A673 (cell line): ENCODE measurements at regions not wholly inside any gene's neighbourhood (a gene's known extent, or its start where the extent isn't known, plus 50 kb on each side); places are given as distances from the start of the nearest gene placed in this dataset.
"Not testable (repeated sequence)": the region's sequence is repeated elsewhere in the genome, so short reads cannot be mapped to it uniquely, and the experiment has no call there.

Experiments used
- BruUV-seq: library from RNA; stranded (reverse); fragments of 400-500 nt; replicated peaks from 2 replicates; lab custom pipeline; 2021; lab: Mats Ljungman, UMichigan
- CTCF ChIA-PET: fragments of 300-600 bp; sonication (Branson Sonifier 250); formaldehyde crosslinking; loops from one replicate; lab custom pipeline; 2022; ENCODE audit warnings: antibody characterized with exemption; lab: Charles Lee
- POLR2A ChIA-PET: fragments of 300-600 bp; sonication (Branson Sonifier 250); formaldehyde crosslinking; loops from one replicate; lab custom pipeline; 2022; ENCODE audit warnings: antibody characterized with exemption; ENCODE audit not compliant: low non-redundant PET; lab: Charles Lee
- DNase-seq: peaks from one replicate; pipeline ENCODE4 v3.0.0-alpha.2; 2015; ENCODE audit warnings: low spot score
- H3K27ac ChIP-seq: fragments of 200-600 bp; sonication (generic); 2 replicates; pipeline ENCODE4 v1.5.1; 2016; ENCODE audit warnings: mixed run types, low read depth, mild to moderate bottlenecking, mixed read lengths, antibody characterized with exemption, low read length; ENCODE audit not compliant: poor library complexity, severe bottlenecking
- H3K27me3 ChIP-seq: fragments of 200-600 bp; sonication (generic); replicated peaks from 2 replicates; pipeline ENCODE4 v1.6.1; 2017; ENCODE audit warnings: mixed run types, low read depth, mild to moderate bottlenecking, mixed read lengths, antibody characterized with exemption, low read length; ENCODE audit not compliant: insufficient read depth, poor library complexity
- H3K36me3 ChIP-seq: fragments of 200-600 bp; sonication (generic); 2 replicates; pipeline ENCODE4 v1.6.1; 2016; ENCODE audit warnings: mixed run types, mild to moderate bottlenecking, mixed read lengths, antibody characterized with exemption, low read length; ENCODE audit not compliant: insufficient read depth, poor library complexity, severe bottlenecking
- H3K4me1 ChIP-seq: fragments of 200-600 bp; sonication (generic); 2 replicates; pipeline ENCODE4 v1.6.1; 2017; ENCODE audit warnings: mixed run types, mild to moderate bottlenecking, mixed read lengths, antibody characterized with exemption, low read length; ENCODE audit not compliant: insufficient read depth, poor library complexity, severe bottlenecking
- H3K4me3 ChIP-seq: fragments of 200-600 bp; sonication (generic); 2 replicates; pipeline ENCODE4 v1.5.1; 2016; ENCODE audit warnings: low read depth, mixed run types, mild to moderate bottlenecking, mixed read lengths, low read length; ENCODE audit not compliant: poor library complexity, severe bottlenecking
- H3K9me3 ChIP-seq: fragments of 200-600 bp; sonication (generic); 2 replicates; pipeline ENCODE4 v1.6.1; 2016; ENCODE audit warnings: mixed run types, low read depth, mild to moderate bottlenecking, mixed read lengths, antibody characterized with exemption, low read length; ENCODE audit not compliant: poor library complexity, severe bottlenecking
- CTCF ChIP-seq: fragments of 300-800, 200-600 bp; sonication (generic); conservative IDR thresholded peaks from 2 replicates; pipeline ENCODE4 v1.5.1; 2017; ENCODE audit warnings: low read depth, mild to moderate bottlenecking, antibody characterized with exemption, low read length, moderate library complexity, mixed read lengths
- EZH2 ChIP-seq: fragments of 200-600 bp; sonication (generic); IDR thresholded peaks from 2 replicates; pipeline ENCODE4 v1.6.1; 2017; ENCODE audit warnings: borderline replicate concordance, low read depth, mild to moderate bottlenecking, mixed read lengths, antibody characterized with exemption, low read length; ENCODE audit not compliant: poor library complexity, severe bottlenecking
- intact Hi-C: fragments of 100-400 bp; cut with micrococcal nuclease; formaldehyde crosslinking; loops from one replicate; pipeline ENCODE4 v1.10.0; 2022; ENCODE audit not compliant: unreplicated experiment

- H3K27ac ChIP-seq: no peak overlapping the region
- H3K4me1 ChIP-seq: no peaks in the 10 kb centered on the region
- intact Hi-C loops: no loop called here
- POLR2A ChIA-PET: no interaction called here
- H3K4me3 ChIP-seq: no peak overlapping the region
- TF ChIP-seq EZH2: no peak
- TF ChIP-seq CTCF: no peak
- no peaks in the 10 kb centered on the region for H3K36me3 ChIP-seq
- no peaks in the 10 kb centered on the region for H3K27me3 ChIP-seq
- CTCF ChIA-PET: no interaction called here
- DNase-seq: no peak
- no peaks in the 10 kb centered on the region for H3K9me3 ChIP-seq
- no TSS peak for BruUV-seq
Observed at GRCh38 chr5:18605186-18605585, 970.9 kb downstream of the TAF11L14 start.

- POLR2A ChIA-PET: no interaction called here
- intact Hi-C loops: no loop called here
- Histone ChIP-seq H3K4me3 (no peak overlapping the region), H3K27me3 (no peaks in the 10 kb centered on the region), H3K27ac (no peak overlapping the region), H3K36me3 (no peaks in the 10 kb centered on the region), H3K9me3 (no peaks in the 10 kb centered on the region), H3K4me1 (no peaks in the 10 kb centered on the region)
- no TSS peak for BruUV-seq
- no peak for DNase-seq
- TF ChIP-seq EZH2 (no peak), CTCF (no peak)
- CTCF ChIA-PET: no interaction called here
Observed at GRCh38 chr5:18607570-18607969, 973.3 kb downstream of the TAF11L14 start.

- BruUV-seq, H3K27ac ChIP-seq, DNase-seq, POLR2A ChIA-PET, H3K36me3 ChIP-seq, CTCF ChIA-PET, H3K27me3 ChIP-seq, intact Hi-C loops, H3K4me1 ChIP-seq, H3K4me3 ChIP-seq, H3K9me3 ChIP-seq: not testable (repeated sequence)
Observed at GRCh38 chr5:18617191-18617590, 982.9 kb downstream of the TAF11L14 start.

- TF ChIP-seq EZH2 (no peak), CTCF (no peak)
- intact Hi-C loops: no loop called here
- no peaks in the 10 kb centered on the region for H3K27me3 ChIP-seq
- ChIA-PET CTCF (no interaction called here), POLR2A (no interaction called here)
- no peak for DNase-seq
- no TSS peak for BruUV-seq
- no peaks in the 10 kb centered on the region for H3K4me1 ChIP-seq
- no peak overlapping the region for H3K4me3 ChIP-seq
- H3K9me3 ChIP-seq: no peaks in the 10 kb centered on the region
- H3K27ac ChIP-seq: no peak overlapping the region
- H3K36me3 ChIP-seq: no peaks in the 10 kb centered on the region
Observed at GRCh38 chr5:18630458-18631045, 996.3 kb downstream of the TAF11L14 start.
